Common myeloid progenitor, CD34-positive (primary cell): ENCODE measurements at regions not wholly inside any gene's neighbourhood (a gene's known extent, or its start where the extent isn't known, plus 50 kb on each side); places are given as distances from the start of the nearest gene placed in this dataset.

Experiments
- CTCF ChIA-PET: fragments of 350-600 bp; sonication (Branson Sonifier 250); formaldehyde crosslinking; loops from one replicate; lab custom pipeline; 2021; ENCODE audit warnings: antibody characterized with exemption; lab: Charles Lee
- POLR2A ChIA-PET: fragments of 350-600 bp; sonication (Branson Sonifier 250); formaldehyde crosslinking; loops from one replicate; lab custom pipeline; 2021; ENCODE audit warnings: antibody characterized with exemption; lab: Charles Lee
- DNase-seq, 3 donors: peaks; one replicate each; pipeline versions ENCODE4 v3.0.0 to v3.0.0-alpha.2; 2013
- H3K27ac ChIP-seq, 2 experiments: 1 replicate in 1 of 2; 2 replicates in 1 of 2; pipeline ENCODE4 v1.7.0; 2013; ENCODE audit warnings: inconsistent platforms in 2 of 2, low read length in 2 of 2, mild to moderate bottlenecking in 2 of 2, low read depth in 1 of 2, moderate library complexity in 1 of 2; ENCODE audit not compliant: severe bottlenecking in 2 of 2, insufficient read depth in 1 of 2, poor library complexity in 1 of 2
- H3K27me3 ChIP-seq, 5 experiments: replicated peaks in 2 of 5; 1 replicate in 3 of 5; 2 replicates in 2 of 5; pipeline versions ENCODE4 v1.6.1 to v1.7.0; 2013; ENCODE audit warnings: low read length in 4 of 5, mild to moderate bottlenecking in 2 of 5, moderate library complexity in 2 of 5, inconsistent platforms in 1 of 5; ENCODE audit not compliant: insufficient read depth in 5 of 5, control insufficient read depth in 4 of 5
- H3K36me3 ChIP-seq, 4 experiments: 1 replicate in 2 of 4; 2 replicates in 2 of 4; pipeline versions ENCODE4 v1.6.1 to v1.7.0; 2013; ENCODE audit warnings: low read length in 3 of 4, control low read depth in 1 of 4, mild to moderate bottlenecking in 1 of 4; ENCODE audit not compliant: control insufficient read depth in 4 of 4, insufficient read depth in 4 of 4
- H3K4me1 ChIP-seq, 4 experiments: 1 replicate in 3 of 4; 2 replicates in 1 of 4; pipeline versions ENCODE4 v1.6.1 to v1.7.1; 2013; ENCODE audit warnings: low read length in 3 of 4, mild to moderate bottlenecking in 3 of 4, control low read depth in 1 of 4, inconsistent platforms in 1 of 4, moderate library complexity in 1 of 4; ENCODE audit not compliant: control insufficient read depth in 4 of 4, insufficient read depth in 4 of 4; ENCODE audit errors: control extremely low read depth in 1 of 4
- H3K4me3 ChIP-seq, 7 experiments: 1 replicate in 4 of 7; 2 replicates in 3 of 7; pipeline versions ENCODE4 v1.5.1 to v1.7.0; 2013; ENCODE audit warnings: mild to moderate bottlenecking in 7 of 7, low read length in 6 of 7, moderate library complexity in 6 of 7, inconsistent platforms in 2 of 7, low read depth in 2 of 7, control low read depth in 1 of 7; ENCODE audit not compliant: insufficient read depth in 4 of 7, control insufficient read depth in 1 of 7; ENCODE audit errors: extremely low read depth in 1 of 7
- H3K9me3 ChIP-seq, 5 experiments: 1 replicate in 4 of 5; 2 replicates in 1 of 5; pipeline versions ENCODE4 v1.6.1 to v1.7.1; 2013; ENCODE audit warnings: low read length in 4 of 5, mild to moderate bottlenecking in 2 of 5, inconsistent platforms in 1 of 5, low read depth in 1 of 5, moderate library complexity in 1 of 5; ENCODE audit not compliant: control insufficient read depth in 4 of 5, insufficient read depth in 2 of 5; ENCODE audit errors: control extremely low read depth in 1 of 5
- WGBS: methylation state at CpG from one replicate; pipeline ENCODE4 v1.1.5; 2013; ENCODE audit not compliant: insufficient coverage; 5-methylcytosine and 5-hydroxymethylcytosine counted together

DNA sequence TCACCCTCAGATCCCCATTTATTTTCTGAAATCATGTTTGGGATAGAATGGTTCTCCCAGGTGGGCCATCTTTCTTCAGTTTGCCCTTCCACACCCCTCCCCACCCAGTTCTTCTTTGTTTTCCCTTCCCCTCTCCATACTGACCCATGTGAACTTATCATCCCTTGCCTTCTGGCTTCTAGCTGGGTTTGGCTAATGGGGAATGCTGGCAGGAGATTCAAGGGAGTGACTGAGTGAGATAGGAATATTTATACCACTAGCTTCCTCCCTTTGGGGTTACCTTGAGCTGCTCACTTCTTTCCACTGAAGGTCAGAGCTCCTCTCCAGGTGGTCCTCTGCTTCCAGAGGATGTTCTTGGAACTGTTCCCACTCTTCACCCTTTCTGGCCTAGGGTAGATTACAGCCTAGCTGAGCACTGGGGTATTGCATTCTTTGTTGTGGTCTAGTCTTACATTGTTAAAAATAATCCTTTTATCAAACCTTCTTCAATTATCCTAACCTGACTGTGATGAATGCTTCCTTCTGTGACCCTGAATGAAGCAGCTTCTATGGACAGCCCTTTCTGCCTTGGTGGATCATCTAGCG, 88.3 kb upstream of the ATP2B1 start:
- WGBS, result 100% methylated on average over 1 of the region's 1 CpG
- H3K36me3 ChIP-seq, result no peaks in the 10 kb centered on the region
- POLR2A ChIA-PET, result interaction anchor here (0.9 kb wide), 1 partner anchor 96 kb away, joined by 3 read pairs; no protein-coding TSS in a partner anchor
- H3K27me3 ChIP-seq, result no peaks in the 10 kb centered on the region
- CTCF ChIA-PET, result interaction anchor here (0.7 to 1.4 kb wide), 3 partner anchors 16 to 40 kb away, joined by 3 to 5 read pairs (median 3); no protein-coding TSS in a partner anchor
- H3K4me3 ChIP-seq, result no peak overlapping the region
- H3K27ac ChIP-seq, result no peak overlapping the region
- DNase-seq, result peak in 1 of 3 donors; percentile 13
- no peaks in the 10 kb centered on the region for H3K9me3 ChIP-seq
- H3K4me1 ChIP-seq, result peaks cover 0 to 18% (median 13%) of the 10 kb centered on the region in 4 experiments

DNA sequence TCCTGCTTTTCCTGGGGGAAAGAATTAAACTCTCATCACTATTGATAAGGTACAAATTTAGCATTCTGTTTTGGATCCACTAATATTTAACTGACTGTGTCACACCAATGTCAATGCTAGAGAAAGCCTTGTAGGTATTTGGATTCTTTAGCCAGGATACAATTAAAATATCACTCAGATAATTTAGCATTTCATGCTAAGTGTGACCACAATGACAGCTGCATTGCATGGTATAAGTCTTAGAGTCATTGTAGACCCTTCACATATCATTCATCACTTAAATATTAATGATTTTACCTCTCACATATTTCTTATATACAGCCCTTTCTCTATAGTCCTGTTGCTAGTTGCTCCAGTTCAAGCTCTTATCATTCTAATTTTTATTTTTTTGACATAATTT, 85.3 kb upstream of the ATP2B1 start:
- Histone ChIP-seq H3K36me3 (no peaks in the 10 kb centered on the region), H3K4me3 (no peak overlapping the region), H3K27me3 (no peaks in the 10 kb centered on the region), H3K4me1 (peaks cover 0 to 3% (median 0%) of the 10 kb centered on the region in 4 experiments), H3K27ac (no peak overlapping the region), H3K9me3 (no peaks in the 10 kb centered on the region)
- ChIA-PET POLR2A (no interaction called here), CTCF (no interaction called here)
- no peak for DNase-seq

DNA sequence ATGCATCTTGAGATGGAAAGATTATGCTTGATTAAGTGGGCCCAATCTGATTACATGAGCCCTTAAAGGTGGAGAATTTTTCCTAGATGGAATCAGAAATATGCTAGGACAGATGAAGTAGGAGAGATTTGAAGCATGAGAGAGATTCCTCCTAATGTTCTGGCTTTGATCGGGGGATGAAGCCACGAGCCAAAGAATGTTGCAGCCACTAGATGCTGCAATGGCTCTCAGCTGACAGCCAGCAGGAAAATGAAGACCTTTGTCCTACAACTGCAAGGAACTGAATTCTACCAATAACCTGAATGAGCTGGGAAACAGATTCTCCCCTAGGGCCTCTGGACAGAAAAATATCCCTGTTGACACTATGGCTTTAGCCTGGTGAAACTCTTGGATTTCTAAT, 82.6 kb upstream of the ATP2B1 start:
- H3K27ac ChIP-seq, result no peak overlapping the region
- H3K36me3 ChIP-seq, result no peaks in the 10 kb centered on the region
- WGBS, result 100% methylated on average over 1 of the region's 2 CpGs
- POLR2A ChIA-PET, result no interaction called here
- CTCF ChIA-PET, result interaction anchor here (0.7 kb wide), 1 partner anchor 27 kb away, joined by 3 read pairs; no protein-coding TSS in a partner anchor
- peaks cover 0 to 3% (median 0%) of the 10 kb centered on the region in 4 experiments for H3K4me1 ChIP-seq
- no peak for DNase-seq
- H3K4me3 ChIP-seq, result no peak overlapping the region
- no peaks in the 10 kb centered on the region for H3K27me3 ChIP-seq
- peaks cover 0 to 9% (median 5%) of the 10 kb centered on the region in 5 experiments for H3K9me3 ChIP-seq

DNA sequence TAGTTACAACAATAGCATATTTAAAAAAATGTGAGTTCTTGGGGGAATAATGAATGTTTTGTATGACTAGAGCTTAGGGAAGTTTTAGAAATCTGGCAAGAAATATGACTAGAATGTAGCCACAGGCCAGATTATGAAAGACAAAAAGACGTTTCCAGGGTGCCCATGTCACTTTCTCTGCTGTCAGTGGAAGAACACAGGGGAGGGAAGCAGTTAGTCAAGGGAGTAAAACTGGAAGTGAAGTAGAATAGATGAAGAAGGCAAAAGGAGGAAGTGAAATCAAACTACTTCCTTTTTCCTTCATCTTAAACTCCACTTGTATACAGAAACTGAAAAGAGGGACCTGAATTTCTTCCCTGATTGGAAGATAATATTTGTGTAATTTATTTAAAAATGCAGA, 81.2 kb upstream of the ATP2B1 start:
- ChIA-PET POLR2A (no interaction called here), CTCF (no interaction called here)
- DNase-seq, result peak in 2 of 3 donors; percentile 34 to 57
- WGBS, result no CpG with 5 or more reads among the region's 1 CpG
- Histone ChIP-seq H3K9me3 (peaks cover 0 to 17% (median 6%) of the 10 kb centered on the region in 5 experiments), H3K4me1 (peaks cover 0 to 3% (median 0%) of the 10 kb centered on the region in 4 experiments), H3K36me3 (no peaks in the 10 kb centered on the region), H3K27me3 (no peaks in the 10 kb centered on the region), H3K27ac (no peak overlapping the region), H3K4me3 (no peak overlapping the region)

DNA sequence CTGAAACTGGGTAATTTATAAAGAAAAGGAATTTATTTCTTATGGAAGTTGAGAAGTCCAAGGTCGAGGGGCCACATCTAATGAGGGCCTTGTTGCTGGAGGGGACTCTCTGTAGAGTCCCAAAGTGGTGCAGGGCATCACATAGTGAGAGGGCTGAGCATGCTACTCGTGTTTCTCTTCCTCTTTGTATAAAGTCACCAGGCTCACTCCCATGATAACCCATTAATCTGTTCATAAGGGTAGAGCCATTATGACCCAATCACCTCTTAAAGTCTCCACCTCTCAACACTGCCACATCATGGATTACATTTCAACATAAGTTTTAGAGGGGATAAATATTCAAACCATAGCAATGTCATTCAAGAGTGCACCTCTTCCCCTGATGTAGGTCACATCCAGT, 79.1 kb upstream of the ATP2B1 start:
- Histone ChIP-seq H3K27ac (no peak overlapping the region), H3K36me3 (no peaks in the 10 kb centered on the region), H3K9me3 (peaks cover 0 to 18% (median 6%) of the 10 kb centered on the region in 5 experiments), H3K4me3 (no peak overlapping the region), H3K27me3 (no peaks in the 10 kb centered on the region), H3K4me1 (peaks cover 3 to 7% (median 5%) of the 10 kb centered on the region in 4 experiments)
- ChIA-PET POLR2A (no interaction called here), CTCF (no interaction called here)
- 100% methylated on average over 2 of the region's 2 CpGs for WGBS
- no peak for DNase-seq

DNA sequence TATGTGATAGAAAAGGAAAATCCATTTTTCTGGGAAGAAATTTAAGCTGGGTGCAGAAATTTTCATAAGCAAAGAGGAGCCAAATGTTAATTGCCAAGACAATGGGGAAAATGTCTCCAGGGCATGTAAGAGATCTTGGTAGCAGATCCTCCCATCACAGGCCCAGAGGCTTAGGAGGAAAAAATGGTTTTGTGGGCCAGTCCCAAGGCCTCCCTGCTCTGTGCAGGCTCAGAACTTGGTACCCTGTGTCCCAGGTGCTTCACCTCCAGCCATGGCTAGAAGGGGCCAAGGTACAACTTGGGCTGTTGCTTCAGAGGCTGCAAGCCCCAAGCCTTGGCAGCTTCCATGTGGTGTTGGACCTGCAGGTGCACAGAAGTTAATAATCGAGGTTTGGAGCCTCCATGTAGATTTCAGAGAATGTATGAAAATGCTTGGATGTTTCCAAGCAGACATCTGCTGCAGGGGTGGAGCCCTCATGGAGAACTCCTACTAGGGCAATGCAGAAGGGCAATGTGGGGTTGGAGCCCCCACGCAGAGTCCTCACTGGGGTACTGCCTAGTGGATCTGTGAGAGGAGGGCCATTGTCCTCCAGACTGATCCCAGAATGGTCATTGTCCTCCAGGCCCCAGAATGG, 77.7 kb upstream of the ATP2B1 start:
- 86% methylated on average over 1 of the region's 2 CpGs for WGBS
- ChIA-PET POLR2A (no interaction called here), CTCF (no interaction called here)
- H3K4me3 ChIP-seq, result no peak overlapping the region
- no peak overlapping the region for H3K27ac ChIP-seq
- peaks cover 0 to 18% (median 6%) of the 10 kb centered on the region in 5 experiments for H3K9me3 ChIP-seq
- no peak for DNase-seq
- no peaks in the 10 kb centered on the region for H3K36me3 ChIP-seq
- H3K4me1 ChIP-seq, result peaks cover 3 to 7% (median 5%) of the 10 kb centered on the region in 4 experiments
- H3K27me3 ChIP-seq, result no peaks in the 10 kb centered on the region
